ENCODE measurements at regions not wholly inside any gene's neighbourhood (a gene's known extent, or its start where the extent isn't known, plus 50 kb on each side); places are given as distances from the start of the nearest gene placed in this dataset.

- H3K27me3 ChIP-seq (ENCODE audit: insufficient read depth, poor library complexity, severe bottlenecking): no peaks in the 10 kb centered on the region
- H3K27ac ChIP-seq (ENCODE audit: poor library complexity, severe bottlenecking): no peak overlapping the region
- H3K9me3 ChIP-seq (ENCODE audit: severe bottlenecking): no peaks in the 10 kb centered on the region
- no peaks in the 10 kb centered on the region for H3K36me3 ChIP-seq (ENCODE audit: low read depth)
- no peak overlapping the region for H3K4me3 ChIP-seq (ENCODE audit: severe bottlenecking)
- DNase-seq (ENCODE audit: low spot score) (no peak), ATAC-seq (ENCODE audit: low read depth) (no peak)
- TF ChIP-seq CTCF (IDR thresholded peaks at IDR 0.05; ENCODE audit: poor library complexity, severe bottlenecking): no peak
- no peaks in the 10 kb centered on the region for H3K4me1 ChIP-seq (ENCODE audit: insufficient read depth, poor library complexity, severe bottlenecking)
These were observed 751.2 kb downstream of the BRD1 start for GRCh38 chr22:49076300-49077035.

GRCh38 chr22:49075150-49075549, 752.5 kb downstream of the BRD1 start:
- no peak for DNase-seq (ENCODE audit: low spot score)
- no peak for TF ChIP-seq CTCF (IDR thresholded peaks at IDR 0.05; ENCODE audit: poor library complexity, severe bottlenecking)
- H3K36me3 ChIP-seq (ENCODE audit: low read depth): no peaks in the 10 kb centered on the region

GRCh38 chr22:49073873-49074417, 753.7 kb downstream of the BRD1 start:
- no peaks in the 10 kb centered on the region for H3K9me3 ChIP-seq (ENCODE audit: severe bottlenecking)
- H3K36me3 ChIP-seq (ENCODE audit: low read depth): no peaks in the 10 kb centered on the region
- no peak overlapping the region for H3K27ac ChIP-seq (ENCODE audit: poor library complexity, severe bottlenecking)
- no peaks in the 10 kb centered on the region for H3K27me3 ChIP-seq (ENCODE audit: insufficient read depth, poor library complexity, severe bottlenecking)
- no peaks in the 10 kb centered on the region for H3K4me1 ChIP-seq (ENCODE audit: insufficient read depth, poor library complexity, severe bottlenecking)
- DNase-seq (ENCODE audit: low spot score) (no peak), ATAC-seq (ENCODE audit: low read depth) (no peak)
- no peak overlapping the region for H3K4me3 ChIP-seq (ENCODE audit: severe bottlenecking)
- TF ChIP-seq CTCF (IDR thresholded peaks at IDR 0.05; ENCODE audit: poor library complexity, severe bottlenecking): no peak

More at GRCh38 chr22:49075150-49075549, 752.5 kb downstream of the BRD1 start:
- Histone ChIP-seq H3K9me3 (ENCODE audit: severe bottlenecking) (no peaks in the 10 kb centered on the region), H3K4me3 (ENCODE audit: severe bottlenecking) (no peak overlapping the region), H3K4me1 (ENCODE audit: insufficient read depth, poor library complexity, severe bottlenecking) (no peaks in the 10 kb centered on the region), H3K27me3 (ENCODE audit: insufficient read depth, poor library complexity, severe bottlenecking) (no peaks in the 10 kb centered on the region), H3K27ac (ENCODE audit: poor library complexity, severe bottlenecking) (no peak overlapping the region)
- ATAC-seq (ENCODE audit: low read depth): no peak

GRCh38 chr22:49072996-49073645, 754.6 kb downstream of the BRD1 start:
- Histone ChIP-seq H3K4me1 (ENCODE audit: insufficient read depth, poor library complexity, severe bottlenecking) (no peaks in the 10 kb centered on the region), H3K9me3 (ENCODE audit: severe bottlenecking) (no peaks in the 10 kb centered on the region), H3K4me3 (ENCODE audit: severe bottlenecking) (no peak overlapping the region), H3K27me3 (ENCODE audit: insufficient read depth, poor library complexity, severe bottlenecking) (no peaks in the 10 kb centered on the region), H3K36me3 (ENCODE audit: low read depth) (no peaks in the 10 kb centered on the region), H3K27ac (ENCODE audit: poor library complexity, severe bottlenecking) (no peak overlapping the region)
- no peak for TF ChIP-seq CTCF (IDR thresholded peaks at IDR 0.05; ENCODE audit: poor library complexity, severe bottlenecking)
- ATAC-seq (ENCODE audit: low read depth) (no peak), DNase-seq (ENCODE audit: low spot score) (no peak)
